HG02970 (cell line): ENCODE measurements at regions not wholly inside any gene's neighbourhood (a gene's known extent, or its start where the extent isn't known, plus 50 kb on each side); places are given as distances from the start of the nearest gene placed in this dataset.
A peak's percentile ranks its signal among the peaks of the same experiment; 100 is the strongest.

ENCODE experiments used
- ATAC-seq: cut with Tn5 transposase; IDR thresholded peaks from one replicate; pipeline ENCODE4 v1.9.1; 2021; ENCODE audit warnings: mild to moderate bottlenecking, moderate library complexity, moderate number of reproducible peaks; ENCODE audit not compliant: unreplicated experiment, low FRiP score

DNA sequence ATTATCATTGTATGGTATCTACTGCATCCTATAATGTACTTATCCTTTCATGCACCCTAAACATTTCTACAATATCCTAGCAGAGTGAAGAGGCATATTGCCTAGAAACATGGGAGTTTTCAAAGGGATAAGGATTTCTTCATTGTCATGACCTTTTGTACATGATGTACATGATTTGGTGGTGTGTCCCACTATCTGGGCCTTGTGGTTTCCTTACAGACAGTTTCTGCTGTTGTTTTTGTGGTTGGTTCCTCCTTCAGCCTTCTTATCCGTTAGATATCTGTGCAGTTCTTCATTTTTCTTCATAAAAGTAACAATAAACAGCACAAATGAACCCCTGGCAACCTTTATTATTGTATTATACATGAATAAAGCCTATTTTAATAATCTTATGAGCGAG, 70.4 kb upstream of the BACH1 start:
- ATAC-seq, result no peak

GRCh38 chr21:29230551-29231261, 68.0 kb upstream of the BACH1 start:
- no peak for ATAC-seq

- no peak for ATAC-seq
Measured at GRCh38 chr21:29231756-29232529, 66.8 kb upstream of the BACH1 start.

GRCh38 chr21:29232530-29233255, 66.0 kb upstream of the BACH1 start:
- ATAC-seq, result no peak

GRCh38 chr21:29233256-29233546, 65.5 kb upstream of the BACH1 start:
- ATAC-seq, result peak; percentile 9

DNA sequence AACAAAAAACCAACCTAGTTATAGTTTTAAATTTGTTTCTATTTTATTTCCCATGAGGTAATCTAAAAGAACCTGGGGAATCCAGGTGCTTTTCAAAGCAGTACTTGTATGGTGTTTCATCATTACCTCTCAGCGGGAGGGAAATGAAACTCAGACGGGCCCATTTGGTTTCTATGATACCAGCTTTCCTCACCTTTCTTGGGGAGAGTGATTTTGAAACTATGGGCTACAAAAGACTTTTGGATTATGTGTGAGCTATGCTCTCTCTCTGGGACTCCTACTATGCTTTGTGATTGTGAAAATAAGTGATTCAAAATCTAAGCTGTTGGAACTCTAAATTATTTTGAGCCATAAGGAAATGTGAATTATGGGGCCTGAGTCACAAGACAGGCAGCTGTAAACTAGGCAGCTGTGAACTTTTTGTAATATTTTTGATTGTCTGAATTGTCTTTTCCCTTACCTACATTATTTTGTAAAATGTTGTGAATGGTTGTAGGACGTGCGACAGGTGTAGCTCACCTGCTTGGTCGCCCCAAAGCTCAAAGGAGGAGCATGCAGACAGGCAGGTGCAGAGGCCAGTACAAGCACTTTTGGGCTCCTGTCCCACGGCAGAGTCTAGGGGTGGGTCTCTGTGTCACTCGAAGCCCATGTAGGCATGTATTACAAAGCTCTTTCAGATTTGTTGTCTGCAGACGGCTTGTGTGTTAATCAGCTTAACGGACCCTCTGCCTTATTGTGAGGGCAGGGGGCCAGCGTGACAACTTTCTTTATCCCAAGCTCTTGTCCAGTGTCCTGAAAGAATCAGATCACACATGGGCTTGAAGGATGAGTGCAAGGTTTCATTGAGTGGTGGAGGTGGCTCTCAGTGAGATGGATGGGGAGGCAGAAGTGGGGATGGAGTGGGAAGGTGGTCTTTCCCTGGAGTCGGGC, 64.8 kb upstream of the BACH1 start:
- ATAC-seq, result peak; percentile 54

DNA sequence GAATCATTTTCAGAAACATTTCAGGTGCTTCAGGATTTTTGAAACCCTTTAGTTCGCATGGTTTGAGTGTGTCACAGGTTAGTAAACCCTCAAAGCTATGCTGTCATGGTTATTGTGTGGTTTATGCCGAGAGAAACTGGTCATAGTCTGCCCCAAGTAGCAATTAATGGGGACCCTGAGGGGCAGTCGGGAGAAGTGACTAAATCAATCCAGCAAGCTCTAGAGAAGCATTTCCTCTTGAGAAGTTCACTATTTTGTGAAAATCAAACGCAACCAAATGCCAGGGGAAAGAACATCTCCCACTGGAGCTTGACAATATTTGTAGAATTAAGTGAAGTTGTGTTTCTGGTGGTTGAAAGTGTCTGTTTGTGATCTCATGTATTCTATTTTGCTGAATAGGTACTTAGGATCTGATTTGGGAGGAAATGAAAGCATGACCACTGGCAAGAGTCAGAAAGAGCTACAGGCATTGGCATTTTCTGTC, 63.0 kb upstream of the BACH1 start:
- ATAC-seq, result peak; percentile 38

GRCh38 chr21:29236201-29236600, 62.5 kb upstream of the BACH1 start:
- no peak for ATAC-seq

GRCh38 chr21:29237110-29238052, 61.3 kb upstream of the BACH1 start:
- ATAC-seq, result no peak

DNA sequence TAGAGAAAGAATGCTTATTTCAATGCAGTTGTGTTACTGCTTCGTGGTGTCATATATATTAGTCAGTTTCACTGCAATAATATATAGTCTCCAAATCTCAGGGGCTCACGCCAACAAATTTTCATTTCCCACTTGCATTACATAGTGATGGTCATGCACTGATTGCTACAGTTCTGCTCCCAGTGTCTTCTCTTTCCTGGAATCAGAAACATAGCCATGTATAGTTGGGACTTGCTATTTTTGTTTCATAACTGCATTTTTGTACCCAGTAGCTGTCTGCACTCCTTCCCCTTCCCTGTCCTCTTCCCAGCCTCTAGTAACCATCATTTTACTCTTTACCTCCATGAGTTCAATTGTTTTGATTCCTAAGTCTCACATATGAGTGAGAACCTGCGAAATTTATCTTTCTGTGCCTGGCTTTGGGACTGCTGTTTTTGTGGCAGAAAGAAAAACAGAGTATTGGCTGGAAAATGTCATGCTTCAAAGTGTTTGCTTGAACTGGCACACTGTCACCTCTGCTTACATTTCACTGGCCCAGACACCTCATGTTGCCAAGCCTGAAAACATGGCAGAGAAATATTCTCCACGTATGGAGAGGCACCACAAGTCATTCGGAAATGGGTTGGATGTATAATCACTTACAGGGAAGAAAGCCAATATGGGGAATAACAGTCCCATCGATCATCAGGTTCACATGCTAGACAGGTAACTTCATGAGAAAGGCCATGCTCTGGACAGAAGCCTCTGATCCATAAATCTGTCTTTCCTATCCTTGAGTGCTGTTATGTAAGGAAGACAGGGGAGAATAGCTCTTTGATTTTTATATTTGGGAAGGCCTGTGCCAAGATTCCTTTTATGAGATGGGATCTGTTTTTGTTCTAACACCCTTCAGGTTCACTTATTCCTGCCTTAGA, 60.4 kb upstream of the BACH1 start:
- ATAC-seq, result no peak

- ATAC-seq, result no peak
Measured at GRCh38 chr21:29238967-29239290, 59.8 kb upstream of the BACH1 start.

DNA sequence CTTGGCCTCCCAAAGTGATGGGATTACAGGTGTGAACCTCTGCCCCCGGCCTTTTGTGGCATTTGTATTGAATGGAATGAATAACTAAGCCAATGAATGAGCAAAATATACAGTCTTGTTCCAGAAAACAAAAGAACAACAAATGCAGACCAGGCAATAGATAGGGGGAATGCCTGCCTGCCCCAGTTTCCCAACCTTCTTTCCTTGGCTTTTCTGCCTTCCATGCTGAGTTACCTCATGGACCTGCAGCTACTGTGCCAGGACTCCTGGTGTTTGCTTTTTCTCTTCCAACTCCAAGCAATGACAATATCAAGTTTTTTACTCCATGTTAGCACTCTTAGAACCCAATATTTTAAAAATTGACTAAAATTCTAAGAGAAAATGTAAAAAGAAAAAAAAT, 58.6 kb upstream of the BACH1 start:
- no peak for ATAC-seq

GRCh38 chr21:29242201-29242600, 56.5 kb upstream of the BACH1 start:
- ATAC-seq, result no peak

- no peak for ATAC-seq
Measured at GRCh38 chr21:29243188-29243587, 55.5 kb upstream of the BACH1 start.

- no peak for ATAC-seq
Measured at GRCh38 chr21:29245104-29245643, 53.5 kb upstream of the BACH1 start.

- ATAC-seq, result no peak
Measured at GRCh38 chr21:29245863-29246262, 52.9 kb upstream of the BACH1 start.

GRCh38 chr21:29246614-29247013, 52.1 kb upstream of the BACH1 start:
- ATAC-seq, result no peak

- no peak for ATAC-seq
Measured at GRCh38 chr21:29248124-29248523, 50.6 kb upstream of the BACH1 start.
